Smooth muscle cell (in vitro differentiated cells): ENCODE measurements at regions not wholly inside any gene's neighbourhood (a gene's known extent, or its start where the extent isn't known, plus 50 kb on each side); places are given as distances from the start of the nearest gene placed in this dataset.

Experiments
- DNase-seq: peaks from one replicate; lab custom pipeline; 2025; ENCODE audit not compliant: unreplicated experiment; lab: John Stamatoyannopoulos, UW
- H2AFZ ChIP-seq: fragments of 200-600 bp; sonication (generic); 2 replicates; pipeline ENCODE4 v1.6.0; 2016; ENCODE audit warnings: antibody characterized with exemption, low read depth, mild to moderate bottlenecking
- H3F3A ChIP-seq: fragments of 200-600 bp; sonication (generic); 2 replicates; pipeline ENCODE4 v1.6.0; 2017; ENCODE audit warnings: antibody characterized with exemption, low read depth
- H3K27ac ChIP-seq: fragments of 200-600 bp; sonication (generic); 2 replicates; pipeline ENCODE4 v1.5.1; 2016; ENCODE audit warnings: low read depth, mild to moderate bottlenecking
- H3K27me3 ChIP-seq: fragments of 200-600 bp; sonication (generic); 2 replicates; pipeline ENCODE4 v1.6.1; 2016; ENCODE audit warnings: low read depth, mild to moderate bottlenecking
- H3K36me3 ChIP-seq: fragments of 200-600 bp; sonication (generic); 2 replicates; pipeline ENCODE4 v1.5.1; 2016; ENCODE audit warnings: low read depth
- H3K4me1 ChIP-seq: fragments of 200-600 bp; sonication (generic); 2 replicates; pipeline ENCODE4 v1.5.1; 2016; ENCODE audit warnings: low read depth
- H3K4me2 ChIP-seq: fragments of 200-600 bp; sonication (generic); 2 replicates; pipeline ENCODE4 v1.6.0; 2016; ENCODE audit warnings: mild to moderate bottlenecking
- H3K4me3 ChIP-seq: fragments of 200-600 bp; sonication (generic); 2 replicates; pipeline ENCODE4 v1.5.1; 2016; ENCODE audit warnings: mild to moderate bottlenecking
- H3K79me2 ChIP-seq: fragments of 200-600 bp; sonication (generic); 2 replicates; pipeline ENCODE4 v1.6.0; 2016; ENCODE audit warnings: low read depth, mild to moderate bottlenecking
- H3K9ac ChIP-seq: fragments of 200-600 bp; sonication (generic); 2 replicates; pipeline ENCODE4 v1.6.0; 2016; ENCODE audit warnings: low read depth
- H3K9me3 ChIP-seq: fragments of 200-600 bp; sonication (generic); replicated peaks from 2 replicates; pipeline ENCODE4 v1.5.1; 2016; ENCODE audit warnings: low read depth
- H4K20me1 ChIP-seq: fragments of 200-600 bp; sonication (generic); 2 replicates; pipeline ENCODE4 v1.6.0; 2016; ENCODE audit warnings: low read depth
- WGBS: methylation state at CpG from one replicate; pipeline ENCODE4 v1.1.7; 2016; ENCODE audit warnings: low lambda C conversion rate; 5-methylcytosine and 5-hydroxymethylcytosine counted together
- TF ChIP-seq, protein P1 (sequence below): fragments of 200-600 bp; sonication (generic); IDR thresholded peaks from 2 replicates; pipeline ENCODE4 v1.5.1; 2017; ENCODE audit warnings: borderline replicate concordance, mild to moderate bottlenecking, antibody characterized with exemption; ENCODE audit not compliant: insufficient read depth, poor library complexity, severe bottlenecking

DNA sequence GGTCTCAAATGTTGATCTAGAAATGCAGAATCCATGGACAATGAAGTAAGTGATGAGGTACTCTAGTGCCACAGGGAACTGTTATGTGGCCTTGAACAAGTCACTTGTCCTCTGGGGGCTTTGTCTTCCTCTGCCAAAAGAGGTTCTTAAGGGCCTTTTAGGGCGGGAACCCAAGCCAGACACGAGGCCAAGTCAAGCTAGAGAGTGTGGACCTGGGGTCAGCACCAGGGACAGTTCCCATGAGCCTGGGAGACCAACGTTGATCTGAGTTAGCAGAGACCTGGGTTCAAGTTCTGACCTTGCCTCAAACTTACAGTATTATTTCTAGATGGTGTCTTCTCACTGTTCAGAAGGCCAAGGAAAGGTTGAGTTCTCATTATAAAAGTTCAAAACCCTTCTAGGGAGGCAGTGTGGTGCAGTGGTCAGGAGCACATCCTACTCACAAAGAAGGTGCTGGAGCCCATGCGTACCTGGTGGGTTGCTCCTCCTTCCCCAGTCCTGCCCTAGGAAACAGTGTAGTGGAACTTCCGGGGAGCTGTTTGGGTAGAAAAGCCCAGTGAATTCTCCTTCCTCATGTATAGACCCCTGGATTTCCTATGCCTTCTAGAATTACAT lies 121.5 kb downstream of the CHST1 start:
- Histone ChIP-seq H3K27me3 (peaks cover 29% of the 10 kb centered on the region), H3F3A (no peaks in the 10 kb centered on the region), H3K4me2 (no peak overlapping the region), H2AFZ (no peak overlapping the region), H3K79me2 (no peaks in the 10 kb centered on the region), H3K4me1 (no peaks in the 10 kb centered on the region), H3K36me3 (no peaks in the 10 kb centered on the region), H3K9ac (no peak overlapping the region), H3K4me3 (no peak overlapping the region), H3K27ac (no peak overlapping the region), H4K20me1 (no peaks in the 10 kb centered on the region), H3K9me3 (no peaks in the 10 kb centered on the region)
- WGBS: 38% methylated on average over 5 of the region's 5 CpGs
- TF ChIP-seq, protein P1, sequence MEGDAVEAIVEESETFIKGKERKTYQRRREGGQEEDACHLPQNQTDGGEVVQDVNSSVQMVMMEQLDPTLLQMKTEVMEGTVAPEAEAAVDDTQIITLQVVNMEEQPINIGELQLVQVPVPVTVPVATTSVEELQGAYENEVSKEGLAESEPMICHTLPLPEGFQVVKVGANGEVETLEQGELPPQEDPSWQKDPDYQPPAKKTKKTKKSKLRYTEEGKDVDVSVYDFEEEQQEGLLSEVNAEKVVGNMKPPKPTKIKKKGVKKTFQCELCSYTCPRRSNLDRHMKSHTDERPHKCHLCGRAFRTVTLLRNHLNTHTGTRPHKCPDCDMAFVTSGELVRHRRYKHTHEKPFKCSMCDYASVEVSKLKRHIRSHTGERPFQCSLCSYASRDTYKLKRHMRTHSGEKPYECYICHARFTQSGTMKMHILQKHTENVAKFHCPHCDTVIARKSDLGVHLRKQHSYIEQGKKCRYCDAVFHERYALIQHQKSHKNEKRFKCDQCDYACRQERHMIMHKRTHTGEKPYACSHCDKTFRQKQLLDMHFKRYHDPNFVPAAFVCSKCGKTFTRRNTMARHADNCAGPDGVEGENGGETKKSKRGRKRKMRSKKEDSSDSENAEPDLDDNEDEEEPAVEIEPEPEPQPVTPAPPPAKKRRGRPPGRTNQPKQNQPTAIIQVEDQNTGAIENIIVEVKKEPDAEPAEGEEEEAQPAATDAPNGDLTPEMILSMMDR: no peak
- no peak for DNase-seq

DNA sequence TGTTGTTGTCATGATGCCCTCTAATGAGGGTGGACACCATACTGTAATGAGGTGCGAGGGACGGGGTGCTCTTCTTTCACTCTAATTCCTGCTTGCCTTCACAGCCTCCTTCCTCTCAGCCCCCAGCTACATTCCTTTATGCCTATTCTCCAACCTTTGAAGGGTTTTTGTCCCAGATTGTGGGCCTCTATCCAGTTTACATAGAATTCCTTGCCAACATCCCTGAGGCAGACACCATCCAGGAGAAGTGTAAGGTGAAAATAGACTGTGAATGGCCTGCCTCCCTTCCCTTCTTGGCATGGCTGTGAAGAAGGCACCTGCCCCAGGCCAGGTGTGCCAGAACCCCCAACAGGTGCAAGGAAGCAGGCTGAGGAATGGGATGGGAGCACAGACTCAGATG lies 122.3 kb downstream of the CHST1 start:
- Histone ChIP-seq H3K4me2 (no peak overlapping the region), H3K27me3 (peaks cover 29% of the 10 kb centered on the region), H3K4me1 (no peaks in the 10 kb centered on the region), H3K9ac (no peak overlapping the region), H3K4me3 (no peak overlapping the region), H3K9me3 (no peaks in the 10 kb centered on the region), H3K27ac (no peak overlapping the region), H3F3A (no peaks in the 10 kb centered on the region), H2AFZ (no peak overlapping the region), H4K20me1 (no peaks in the 10 kb centered on the region), H3K79me2 (no peaks in the 10 kb centered on the region), H3K36me3 (no peaks in the 10 kb centered on the region)
- TF ChIP-seq, protein P1: no peak
- DNase-seq: no peak
- 94% methylated on average over 2 of the region's 2 CpGs for WGBS

DNA sequence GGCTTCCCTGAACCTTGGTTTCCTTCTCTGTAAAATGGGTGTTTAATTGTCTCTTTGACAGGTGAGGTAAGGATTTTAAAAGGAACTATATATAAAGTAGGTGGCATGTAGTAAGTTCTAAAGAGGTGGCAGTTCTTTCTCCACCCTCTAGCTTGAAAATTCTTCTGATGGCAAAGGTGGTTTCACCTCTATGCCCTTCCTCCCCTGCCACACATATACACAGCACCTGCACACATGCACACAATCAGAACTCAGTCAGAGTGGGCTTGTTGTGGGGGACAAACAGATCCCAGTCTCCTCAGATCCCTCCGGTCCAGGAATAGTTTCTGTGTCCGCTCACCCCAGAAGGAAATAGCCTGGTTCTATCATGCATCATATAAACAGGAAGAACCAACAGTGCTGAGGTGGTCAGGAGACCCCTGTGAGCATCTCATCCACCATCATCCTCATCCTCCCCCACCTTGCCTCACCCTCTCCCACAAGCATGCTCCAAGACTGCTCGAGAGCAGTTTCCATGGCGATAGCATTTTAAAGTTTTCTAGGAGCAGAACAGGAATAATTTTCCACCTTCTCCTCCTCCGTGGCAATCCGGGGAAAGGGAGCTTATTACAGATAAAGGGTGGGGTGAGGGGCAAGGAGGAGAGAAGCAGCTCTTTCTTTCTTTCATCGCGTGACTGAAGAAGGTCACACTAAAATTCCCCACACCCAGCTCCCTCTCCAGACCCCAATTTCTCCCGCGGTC lies 123.6 kb downstream of the CHST1 start:
- H3K27me3 ChIP-seq: peaks cover 23% of the 10 kb centered on the region
- 76% methylated on average over 10 of the region's 10 CpGs for WGBS
- H2AFZ ChIP-seq: no peak overlapping the region
- H3K4me1 ChIP-seq: no peaks in the 10 kb centered on the region
- H3K9ac ChIP-seq: no peak overlapping the region
- H3K9me3 ChIP-seq: no peaks in the 10 kb centered on the region
- H4K20me1 ChIP-seq: no peaks in the 10 kb centered on the region
- H3K36me3 ChIP-seq: no peaks in the 10 kb centered on the region
- H3K79me2 ChIP-seq: no peaks in the 10 kb centered on the region
- TF ChIP-seq, protein P1: no peak
- no peaks in the 10 kb centered on the region for H3F3A ChIP-seq
- DNase-seq: no peak
- no peak overlapping the region for H3K4me3 ChIP-seq
- no peak overlapping the region for H3K4me2 ChIP-seq
- no peak overlapping the region for H3K27ac ChIP-seq

DNA sequence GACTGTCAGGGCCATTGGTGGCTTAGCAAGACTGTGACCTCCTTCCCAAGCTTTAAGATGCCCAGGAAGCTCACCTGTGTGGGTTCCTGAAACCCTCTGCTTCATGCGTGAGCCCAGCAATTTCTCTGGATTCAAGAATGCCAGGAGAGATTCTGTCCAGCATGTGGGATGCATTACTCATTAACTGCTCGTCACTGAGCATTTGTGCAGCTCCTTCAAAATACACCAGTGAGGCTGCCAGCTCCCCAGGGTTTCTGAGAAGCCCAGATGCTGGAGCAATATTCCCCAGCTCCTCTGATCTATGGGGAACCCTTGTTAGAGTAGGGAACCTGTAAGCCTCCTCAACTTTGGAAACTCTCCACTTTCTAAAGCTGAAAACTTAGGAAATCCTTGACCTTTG lies 126.5 kb downstream of the CHST1 start:
- TF ChIP-seq, protein P1: no peak
- Histone ChIP-seq H3K4me3 (no peak overlapping the region), H3K9me3 (no peaks in the 10 kb centered on the region), H4K20me1 (no peaks in the 10 kb centered on the region), H3K9ac (no peak overlapping the region), H3K27me3 (peaks cover 20% of the 10 kb centered on the region), H3K4me2 (no peak overlapping the region), H3K36me3 (no peaks in the 10 kb centered on the region), H3K4me1 (no peaks in the 10 kb centered on the region), H3K27ac (no peak overlapping the region), H3K79me2 (no peaks in the 10 kb centered on the region), H3F3A (no peaks in the 10 kb centered on the region), H2AFZ (no peak overlapping the region)
- 67% methylated on average over 2 of the region's 2 CpGs for WGBS
- DNase-seq: no peak
